Neural cell (in vitro differentiated cells): ENCODE measurements at regions not wholly inside any gene's neighbourhood (a gene's known extent, or its start where the extent isn't known, plus 50 kb on each side); places are given as distances from the start of the nearest gene placed in this dataset.

Source experiments
- H2AFZ ChIP-seq: fragments of 200-600, 300-800 bp; sonication (generic), shearing (Covaris generic); 2 replicates; pipeline ENCODE4 v1.6.0; 2014; ENCODE audit warnings: low read depth, mild to moderate bottlenecking, antibody characterized with exemption, low read length, moderate library complexity
- H3F3A ChIP-seq: fragments of 200-600 bp; shearing (Covaris generic); 2 replicates; pipeline ENCODE4 v1.6.1; 2016; ENCODE audit warnings: mild to moderate bottlenecking, moderate library complexity, mixed read lengths, antibody characterized with exemption, low read length; ENCODE audit not compliant: insufficient read depth, poor library complexity, severe bottlenecking
- H3K27ac ChIP-seq: fragments of 200-600, 300-800 bp; sonication (generic), shearing (Covaris generic); 2 replicates; pipeline ENCODE4 v1.5.1; 2014; ENCODE audit warnings: mild to moderate bottlenecking, low read length, moderate library complexity
- H3K27me3 ChIP-seq: fragments of 300-800, 200-600 bp; sonication (generic), shearing (Covaris generic); 2 replicates; pipeline ENCODE4 v1.6.0; 2014; ENCODE audit warnings: mild to moderate bottlenecking, low read depth, low read length, moderate library complexity; ENCODE audit not compliant: insufficient read depth
- H3K36me3 ChIP-seq: fragments of 300-800, 200-600 bp; sonication (generic), shearing (Covaris generic); 2 replicates; pipeline ENCODE4 v1.5.1; 2014; ENCODE audit warnings: mild to moderate bottlenecking, antibody characterized with exemption, low read length, moderate library complexity; ENCODE audit not compliant: insufficient read depth
- H3K4me2 ChIP-seq: fragments of 300-800, 200-600 bp; sonication (generic), shearing (Covaris generic); 2 replicates; pipeline ENCODE4 v1.6.0; 2014; ENCODE audit warnings: mild to moderate bottlenecking, low read length
- H3K4me3 ChIP-seq: fragments of 300-800, 200-600 bp; sonication (generic), shearing (Covaris generic); 2 replicates; pipeline ENCODE4 v1.5.1; 2014; ENCODE audit warnings: mild to moderate bottlenecking, low read length, moderate library complexity
- H3K79me2 ChIP-seq: fragments of 200-600 bp; shearing (Covaris generic); replicated peaks from 2 replicates; pipeline ENCODE4 v1.6.0; 2014; ENCODE audit warnings: mild to moderate bottlenecking, low read length, moderate library complexity; ENCODE audit not compliant: insufficient read depth
- H3K9ac ChIP-seq: fragments of 300-800, 200-600 bp; sonication (generic), shearing (Covaris generic); 2 replicates; pipeline ENCODE4 v1.6.1; 2016; ENCODE audit warnings: mild to moderate bottlenecking, low read length, mixed read lengths
- H3K9me2 ChIP-seq: fragments of 200-600 bp; shearing (Covaris generic); 2 replicates; pipeline ENCODE4 v1.6.1; 2016; ENCODE audit warnings: mild to moderate bottlenecking, low read length, mixed read lengths; ENCODE audit not compliant: insufficient read depth
- H3K9me3 ChIP-seq: fragments of 200-600, 300-800 bp; sonication (generic), shearing (Covaris generic); 2 replicates; pipeline ENCODE4 v1.6.1; 2016; ENCODE audit warnings: mild to moderate bottlenecking, mixed run types, low read length, moderate library complexity, mixed read lengths
- H4K20me1 ChIP-seq: fragments of 200-600 bp; shearing (Covaris generic); 2 replicates; pipeline ENCODE4 v1.6.1; 2016; ENCODE audit warnings: mild to moderate bottlenecking, mixed run types; ENCODE audit not compliant: insufficient read depth
- EP300 ChIP-seq: fragments of 450-650 bp; conservative IDR thresholded peaks from 2 replicates; pipeline ENCODE4 v1.6.1; 2014; ENCODE audit warnings: antibody characterized with exemption, mild to moderate bottlenecking, moderate library complexity; ENCODE audit not compliant: poor library complexity, severe bottlenecking
- EZH2 ChIP-seq: fragments of 200-600, 300-800 bp; shearing (Covaris generic), sonication (generic); IDR thresholded peaks from 2 replicates; pipeline ENCODE4 v1.6.1; 2014; ENCODE audit warnings: antibody characterized with exemption, low read length, borderline replicate concordance, mild to moderate bottlenecking; ENCODE audit not compliant: insufficient read depth, poor library complexity, severe bottlenecking
- MXI1 ChIP-seq: fragments of 450-650 bp; conservative IDR thresholded peaks from 2 replicates; pipeline ENCODE4 v1.6.1; 2014; ENCODE audit warnings: antibody characterized with exemption, mild to moderate bottlenecking; ENCODE audit not compliant: poor library complexity, severe bottlenecking
- POLR2AphosphoS5 ChIP-seq: IDR thresholded peaks from 2 replicates; pipeline ENCODE4 v1.6.1; 2012
- RAD21 ChIP-seq: fragments of 450-650 bp; conservative IDR thresholded peaks from 2 replicates; pipeline ENCODE4 v1.6.1; 2014; ENCODE audit warnings: antibody characterized with exemption, mild to moderate bottlenecking, moderate library complexity
- SMC3 ChIP-seq: fragments of 450-650 bp; conservative IDR thresholded peaks from 2 replicates; pipeline ENCODE4 v1.6.1; 2014; ENCODE audit warnings: antibody characterized with exemption, mild to moderate bottlenecking, moderate library complexity; ENCODE audit not compliant: poor library complexity
- TAF1 ChIP-seq: IDR thresholded peaks from 2 replicates; pipeline ENCODE4 v1.6.1; 2012; ENCODE audit warnings: low read depth
- TF ChIP-seq, protein P1 (sequence below): IDR thresholded peaks from 2 replicates; pipeline ENCODE4 v1.6.1; 2012; ENCODE audit warnings: borderline replicate concordance
- TF ChIP-seq, protein P2 (sequence below): fragments of 450-650 bp; IDR thresholded peaks from 2 replicates; pipeline ENCODE4 v1.5.1; 2014; ENCODE audit warnings: antibody characterized with exemption, mild to moderate bottlenecking, moderate library complexity; ENCODE audit not compliant: poor library complexity, severe bottlenecking

DNA sequence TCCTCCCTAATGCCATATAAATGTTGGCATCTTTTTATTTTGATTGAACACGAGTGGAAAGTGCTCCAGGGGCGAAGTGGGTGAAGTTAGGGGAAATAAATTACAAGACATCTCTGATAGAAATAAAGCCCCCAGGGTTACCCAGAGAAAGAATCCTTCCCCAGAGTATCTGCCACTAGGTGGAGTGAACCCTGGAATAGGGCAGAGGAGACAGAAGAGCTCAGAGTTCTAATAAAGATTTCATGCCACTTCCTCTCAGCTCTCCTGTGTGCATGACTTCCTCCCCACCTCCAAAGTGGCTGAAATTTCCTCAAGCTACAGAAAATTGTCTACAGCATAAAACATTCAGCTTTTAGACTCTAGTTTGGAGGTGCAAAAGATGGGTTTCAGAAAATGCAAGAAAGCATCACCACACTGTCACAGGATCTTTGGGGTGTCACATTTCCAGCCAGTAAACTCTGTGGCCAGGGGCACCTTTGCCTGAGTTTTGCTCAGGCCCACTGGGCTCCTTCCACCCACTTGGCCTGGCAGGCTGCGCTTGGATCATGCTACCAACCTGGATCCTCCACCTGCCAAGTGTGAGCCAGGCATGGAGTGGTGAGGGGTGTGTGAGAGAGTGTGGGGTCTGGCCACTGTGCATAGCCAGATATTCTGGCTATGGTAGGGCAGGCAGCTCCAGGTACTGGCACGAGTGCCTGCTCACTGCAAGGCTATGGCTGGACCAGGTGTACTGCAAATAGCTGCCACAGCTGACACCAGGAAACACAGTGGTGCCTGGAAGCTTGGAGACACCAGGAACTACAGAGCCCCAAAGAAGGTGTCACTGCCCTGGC, 208.8 kb upstream of the USP25 start:
- H3K36me3 ChIP-seq, result no peaks in the 10 kb centered on the region
- H3K4me2 ChIP-seq, result no peak overlapping the region
- no peaks in the 10 kb centered on the region for H3K27me3 ChIP-seq
- H3K9me3 ChIP-seq, result no peaks in the 10 kb centered on the region
- H3K9ac ChIP-seq, result no peak overlapping the region
- H2AFZ ChIP-seq, result no peak overlapping the region
- no peaks in the 10 kb centered on the region for H4K20me1 ChIP-seq
- no peak overlapping the region for H3K4me3 ChIP-seq
- H3K27ac ChIP-seq, result no peak overlapping the region
- H3K79me2 ChIP-seq, result no peaks in the 10 kb centered on the region
- H3K9me2 ChIP-seq, result no peaks in the 10 kb centered on the region
- no peaks in the 10 kb centered on the region for H3F3A ChIP-seq
- TF ChIP-seq SMC3, result no peak
- TF ChIP-seq RAD21, result no peak
- TF ChIP-seq POLR2AphosphoS5, result no peak
- TF ChIP-seq, protein P1, sequence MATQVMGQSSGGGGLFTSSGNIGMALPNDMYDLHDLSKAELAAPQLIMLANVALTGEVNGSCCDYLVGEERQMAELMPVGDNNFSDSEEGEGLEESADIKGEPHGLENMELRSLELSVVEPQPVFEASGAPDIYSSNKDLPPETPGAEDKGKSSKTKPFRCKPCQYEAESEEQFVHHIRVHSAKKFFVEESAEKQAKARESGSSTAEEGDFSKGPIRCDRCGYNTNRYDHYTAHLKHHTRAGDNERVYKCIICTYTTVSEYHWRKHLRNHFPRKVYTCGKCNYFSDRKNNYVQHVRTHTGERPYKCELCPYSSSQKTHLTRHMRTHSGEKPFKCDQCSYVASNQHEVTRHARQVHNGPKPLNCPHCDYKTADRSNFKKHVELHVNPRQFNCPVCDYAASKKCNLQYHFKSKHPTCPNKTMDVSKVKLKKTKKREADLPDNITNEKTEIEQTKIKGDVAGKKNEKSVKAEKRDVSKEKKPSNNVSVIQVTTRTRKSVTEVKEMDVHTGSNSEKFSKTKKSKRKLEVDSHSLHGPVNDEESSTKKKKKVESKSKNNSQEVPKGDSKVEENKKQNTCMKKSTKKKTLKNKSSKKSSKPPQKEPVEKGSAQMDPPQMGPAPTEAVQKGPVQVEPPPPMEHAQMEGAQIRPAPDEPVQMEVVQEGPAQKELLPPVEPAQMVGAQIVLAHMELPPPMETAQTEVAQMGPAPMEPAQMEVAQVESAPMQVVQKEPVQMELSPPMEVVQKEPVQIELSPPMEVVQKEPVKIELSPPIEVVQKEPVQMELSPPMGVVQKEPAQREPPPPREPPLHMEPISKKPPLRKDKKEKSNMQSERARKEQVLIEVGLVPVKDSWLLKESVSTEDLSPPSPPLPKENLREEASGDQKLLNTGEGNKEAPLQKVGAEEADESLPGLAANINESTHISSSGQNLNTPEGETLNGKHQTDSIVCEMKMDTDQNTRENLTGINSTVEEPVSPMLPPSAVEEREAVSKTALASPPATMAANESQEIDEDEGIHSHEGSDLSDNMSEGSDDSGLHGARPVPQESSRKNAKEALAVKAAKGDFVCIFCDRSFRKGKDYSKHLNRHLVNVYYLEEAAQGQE, result no peak
- TF ChIP-seq EP300, result no peak
- TF ChIP-seq, protein P2, sequence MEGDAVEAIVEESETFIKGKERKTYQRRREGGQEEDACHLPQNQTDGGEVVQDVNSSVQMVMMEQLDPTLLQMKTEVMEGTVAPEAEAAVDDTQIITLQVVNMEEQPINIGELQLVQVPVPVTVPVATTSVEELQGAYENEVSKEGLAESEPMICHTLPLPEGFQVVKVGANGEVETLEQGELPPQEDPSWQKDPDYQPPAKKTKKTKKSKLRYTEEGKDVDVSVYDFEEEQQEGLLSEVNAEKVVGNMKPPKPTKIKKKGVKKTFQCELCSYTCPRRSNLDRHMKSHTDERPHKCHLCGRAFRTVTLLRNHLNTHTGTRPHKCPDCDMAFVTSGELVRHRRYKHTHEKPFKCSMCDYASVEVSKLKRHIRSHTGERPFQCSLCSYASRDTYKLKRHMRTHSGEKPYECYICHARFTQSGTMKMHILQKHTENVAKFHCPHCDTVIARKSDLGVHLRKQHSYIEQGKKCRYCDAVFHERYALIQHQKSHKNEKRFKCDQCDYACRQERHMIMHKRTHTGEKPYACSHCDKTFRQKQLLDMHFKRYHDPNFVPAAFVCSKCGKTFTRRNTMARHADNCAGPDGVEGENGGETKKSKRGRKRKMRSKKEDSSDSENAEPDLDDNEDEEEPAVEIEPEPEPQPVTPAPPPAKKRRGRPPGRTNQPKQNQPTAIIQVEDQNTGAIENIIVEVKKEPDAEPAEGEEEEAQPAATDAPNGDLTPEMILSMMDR, result no peak
- TF ChIP-seq EZH2, result no peak
- no peak for TF ChIP-seq MXI1
- no peak for TF ChIP-seq TAF1

DNA sequence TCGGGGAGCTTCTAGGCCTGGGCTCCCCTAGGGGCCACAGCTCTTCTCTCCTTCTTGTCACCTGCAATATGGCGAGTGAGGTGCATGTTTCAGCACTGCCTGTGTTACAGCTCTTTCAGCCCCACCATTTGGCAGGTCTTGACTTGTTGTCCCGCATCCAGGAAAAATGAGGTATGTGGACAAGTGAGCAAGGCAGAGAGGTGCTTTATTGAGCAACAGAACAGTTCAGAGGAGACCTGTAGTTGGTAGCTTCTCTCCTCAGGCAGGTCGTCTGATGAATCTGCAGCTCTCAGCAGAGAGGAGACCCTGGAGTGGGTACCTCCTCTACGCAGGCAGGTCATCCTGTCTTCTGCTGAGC, 208.2 kb upstream of the USP25 start:
- no peak overlapping the region for H2AFZ ChIP-seq
- no peak overlapping the region for H3K4me2 ChIP-seq
- H3F3A ChIP-seq, result no peaks in the 10 kb centered on the region
- H3K79me2 ChIP-seq, result no peaks in the 10 kb centered on the region
- H3K27me3 ChIP-seq, result no peaks in the 10 kb centered on the region
- no peaks in the 10 kb centered on the region for H3K9me3 ChIP-seq
- no peak overlapping the region for H3K27ac ChIP-seq
- H3K4me3 ChIP-seq, result no peak overlapping the region
- H3K9me2 ChIP-seq, result no peaks in the 10 kb centered on the region
- TF ChIP-seq POLR2AphosphoS5 (no peak), RAD21 (no peak), MXI1 (no peak), SMC3 (no peak), TAF1 (no peak), EP300 (no peak), EZH2 (no peak)
- TF ChIP-seq, protein P1, result no peak
- TF ChIP-seq, protein P2, result no peak
- H4K20me1 ChIP-seq, result no peaks in the 10 kb centered on the region
- H3K36me3 ChIP-seq, result no peaks in the 10 kb centered on the region
- H3K9ac ChIP-seq, result no peak overlapping the region
